ENCODE measurements at regions not wholly inside any gene's neighbourhood (a gene's known extent, or its start where the extent isn't known, plus 50 kb on each side); places are given as distances from the start of the nearest gene placed in this dataset.

DNA sequence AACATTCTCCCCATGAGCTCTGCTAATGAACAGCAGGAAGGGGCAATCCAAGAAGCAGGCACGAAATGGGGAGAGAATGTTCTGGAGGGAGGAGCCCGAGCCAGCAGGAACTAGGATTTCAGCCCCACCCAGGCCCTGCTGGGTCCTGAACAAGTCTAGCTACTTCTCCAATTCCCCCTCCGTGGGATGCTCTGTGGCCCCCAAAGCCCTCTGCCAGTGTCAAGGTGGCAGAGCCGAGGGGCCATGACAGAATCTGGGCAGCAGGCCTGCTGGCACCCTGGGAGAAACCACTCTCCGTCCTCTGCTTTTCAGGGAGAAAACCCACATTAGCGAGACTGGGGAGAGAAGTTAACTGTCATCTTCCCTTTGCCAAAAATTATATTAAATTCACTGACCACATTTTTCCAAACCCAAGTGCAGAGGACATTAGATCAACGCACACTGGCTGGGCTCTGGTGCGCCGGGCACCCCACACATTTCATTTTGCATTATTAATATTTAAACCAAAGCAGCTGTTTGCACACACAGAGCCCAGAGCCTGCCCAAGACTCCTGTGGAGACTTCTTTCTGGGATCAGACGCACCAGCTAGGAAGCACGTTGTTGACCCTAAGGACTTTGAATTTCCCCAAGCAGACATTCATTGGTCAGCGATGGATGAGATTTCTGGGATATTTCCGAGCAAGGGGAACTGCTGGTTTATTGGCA is 80.2 kb upstream of the PKDCC start:
- DNase-seq: no peak

DNA sequence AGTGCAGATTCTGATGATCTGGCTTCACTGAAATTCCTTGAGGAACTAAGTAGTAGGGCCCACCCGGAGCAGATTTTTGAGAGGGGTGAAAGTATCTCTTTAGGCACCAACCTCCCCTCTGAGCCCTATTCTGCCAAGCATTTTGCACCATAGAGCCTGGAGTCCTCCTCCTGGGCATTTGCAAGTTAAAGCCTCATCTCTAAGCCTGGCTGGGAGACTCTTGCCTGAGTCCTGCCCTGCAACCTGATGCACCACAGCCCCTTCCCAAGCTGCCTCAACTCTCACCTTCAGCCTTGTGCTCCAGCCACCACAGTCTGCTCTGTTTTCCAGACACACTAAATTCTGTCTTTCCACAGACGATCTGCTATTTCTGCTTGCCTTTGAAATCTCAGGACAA is 79.6 kb upstream of the PKDCC start:
- no peak for DNase-seq

DNA sequence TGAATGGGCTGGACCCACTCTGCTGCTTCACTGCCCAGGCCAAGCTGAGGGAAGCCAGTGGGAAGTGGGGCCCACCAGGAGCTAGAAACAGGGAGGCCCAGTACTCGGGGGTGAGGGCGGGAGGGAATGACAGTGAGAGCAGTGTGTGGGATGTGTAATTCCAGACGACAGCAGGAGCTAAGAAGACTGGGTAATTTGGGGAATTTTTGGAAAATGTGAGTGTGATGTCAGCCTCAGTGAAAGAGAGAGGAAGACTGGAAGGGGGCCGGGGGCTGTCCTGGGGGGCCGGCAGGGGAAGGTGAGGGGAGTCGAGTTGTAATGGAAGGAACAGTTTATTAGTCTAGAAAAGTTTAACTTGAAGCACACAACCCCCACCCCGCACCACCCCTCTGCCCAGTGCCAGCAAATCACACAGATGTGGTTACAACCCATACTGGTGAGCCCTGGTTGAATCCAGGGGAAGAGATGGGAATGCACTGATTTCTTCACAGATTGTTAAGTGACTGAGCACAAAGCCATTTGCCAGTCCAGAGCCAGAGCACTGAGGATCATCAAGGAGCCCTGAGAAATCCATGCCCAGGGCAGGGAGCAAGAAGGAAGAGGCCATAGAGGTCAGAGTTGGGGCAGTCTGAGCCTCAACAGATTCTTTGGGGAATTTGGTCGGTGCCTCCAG is 76.7 kb upstream of the PKDCC start:
- DNase-seq: no peak

DNA sequence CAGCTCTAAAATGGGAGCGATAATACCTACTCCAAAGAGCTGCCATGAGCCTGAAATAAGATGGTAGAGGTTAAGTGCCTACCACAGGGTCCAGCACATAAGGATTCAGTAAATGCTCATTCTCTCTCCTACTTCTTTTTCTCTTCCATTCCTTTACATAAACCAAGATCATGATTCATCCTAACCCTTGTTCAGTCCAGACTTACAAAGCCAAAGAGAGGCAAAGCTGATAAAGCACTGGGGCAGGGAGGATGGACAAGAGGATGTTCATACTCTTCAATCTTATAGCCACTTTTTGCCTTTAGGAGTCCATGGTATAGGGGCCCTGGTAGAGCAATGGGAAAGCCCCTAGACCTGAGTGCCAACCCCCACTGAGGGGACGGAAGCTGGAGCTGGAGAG is 75.6 kb upstream of the PKDCC start:
- no peak for DNase-seq

DNA sequence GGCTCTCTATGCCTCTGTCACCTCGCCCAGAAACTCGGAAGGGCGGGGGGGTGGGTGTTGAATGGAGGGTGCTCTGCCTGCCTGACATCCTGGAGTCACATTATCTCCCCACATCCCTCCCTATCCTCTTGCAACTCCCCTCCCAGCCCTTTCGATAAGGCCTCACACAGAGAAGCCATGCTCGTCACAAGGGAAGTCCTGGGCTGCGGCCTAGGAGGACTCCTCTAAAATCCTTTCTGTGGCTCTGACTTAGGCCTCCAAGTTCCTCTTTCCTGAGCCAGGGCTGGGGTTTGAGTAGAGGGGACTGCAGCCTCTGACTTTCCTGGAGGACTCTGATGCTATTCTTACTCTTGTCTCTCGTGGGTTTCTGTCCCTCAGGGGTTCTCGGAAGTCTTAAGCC is 75.0 kb upstream of the PKDCC start:
- DNase-seq: no peak

DNA sequence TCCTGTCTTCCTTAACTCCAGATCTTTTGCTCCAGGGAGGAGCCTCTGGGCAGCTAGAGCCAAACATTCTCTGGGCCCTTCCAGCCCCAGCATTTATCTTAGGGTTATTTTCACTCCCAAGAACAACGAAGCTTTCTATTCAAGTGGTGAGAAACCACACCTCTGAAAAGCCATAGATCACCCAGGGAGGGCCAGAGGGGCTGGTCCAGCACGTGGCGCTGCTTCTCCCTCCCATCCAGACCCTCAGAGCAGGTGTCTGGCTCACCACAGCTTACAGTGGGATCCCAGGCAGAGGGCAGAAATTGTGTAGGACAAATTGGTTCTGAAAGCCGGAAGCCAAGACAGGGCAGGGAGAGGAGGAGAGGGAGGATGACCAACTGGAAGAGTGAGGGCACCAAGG is 74.0 kb upstream of the PKDCC start:
- DNase-seq: no peak

DNA sequence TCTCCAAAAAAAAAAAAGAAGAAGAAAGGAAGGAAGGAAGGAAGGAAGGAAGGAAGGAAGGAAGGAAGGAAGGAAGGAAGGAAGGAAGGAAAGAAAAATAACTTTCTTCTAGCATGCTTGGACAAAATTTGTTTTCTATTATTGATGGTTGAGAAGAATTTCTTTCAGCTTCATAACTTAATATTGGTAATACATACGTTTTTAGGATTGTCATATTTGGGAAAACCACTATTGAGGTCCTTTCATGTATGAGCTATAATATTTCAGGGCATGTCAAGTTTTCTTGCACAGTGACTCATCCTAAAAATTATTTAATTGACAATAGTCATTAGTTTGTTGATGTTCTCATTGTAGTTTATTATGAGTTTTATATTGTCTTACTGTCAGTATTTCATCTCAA is 66.4 kb upstream of the PKDCC start:
- no peak for DNase-seq

DNA sequence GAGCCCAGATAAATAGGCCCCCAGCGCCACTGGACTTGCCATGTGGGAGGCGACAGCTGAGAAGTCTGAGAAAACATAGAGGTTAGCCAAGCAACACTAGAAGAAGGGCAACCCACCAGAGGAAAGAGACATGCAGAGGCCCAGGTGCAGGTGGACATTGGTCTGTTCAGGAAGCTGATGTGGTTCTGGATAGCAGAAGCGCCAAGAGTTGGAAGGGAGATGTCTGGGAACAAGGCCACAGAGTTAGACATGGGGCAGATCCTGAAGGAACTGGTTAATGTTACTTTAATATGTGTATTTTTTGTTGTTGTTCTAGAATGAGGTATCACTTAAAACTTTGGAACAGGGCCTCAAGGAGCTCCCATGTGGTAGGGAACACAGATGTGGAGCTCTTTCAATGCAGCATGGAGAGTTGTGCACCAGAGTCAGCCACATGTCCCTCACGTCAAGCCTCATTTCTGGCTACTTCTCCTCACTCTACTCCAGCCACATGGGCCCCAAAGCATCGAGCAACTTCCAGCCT is 62.2 kb upstream of the PKDCC start:
- DNase-seq: no peak

DNA sequence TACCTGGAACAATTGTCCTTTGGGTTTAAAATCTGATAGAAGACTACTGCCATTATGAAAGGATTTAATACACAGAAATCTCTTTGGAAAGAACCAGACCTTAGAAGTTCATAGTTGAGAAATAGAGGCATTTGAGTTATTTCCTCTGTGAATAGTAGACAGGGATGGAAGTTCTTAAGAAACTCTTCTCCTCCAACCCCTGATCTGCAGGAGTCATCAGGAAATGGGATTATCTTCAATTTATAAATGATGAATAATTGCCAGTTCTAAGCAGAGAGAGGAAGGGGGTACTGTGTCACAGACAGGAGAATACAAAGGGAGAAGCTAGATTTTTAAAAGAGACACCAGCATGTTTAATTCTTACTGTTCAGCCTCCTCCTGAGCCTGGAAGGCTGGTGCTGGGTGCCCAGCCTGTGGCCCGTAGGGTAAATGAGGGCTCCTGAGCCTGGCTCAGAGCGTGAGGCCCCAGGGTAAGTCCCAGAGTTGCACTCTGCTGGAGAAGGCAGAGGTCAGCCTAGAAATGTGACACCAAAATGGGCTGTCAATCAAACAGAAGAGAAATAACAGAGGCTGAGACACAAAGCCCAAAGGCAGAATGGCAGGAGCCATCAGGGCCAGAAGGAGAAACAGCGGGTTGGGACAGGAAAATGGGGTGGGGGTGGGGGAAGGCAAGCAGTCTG is 58.2 kb upstream of the PKDCC start:
- DNase-seq: no peak

DNA sequence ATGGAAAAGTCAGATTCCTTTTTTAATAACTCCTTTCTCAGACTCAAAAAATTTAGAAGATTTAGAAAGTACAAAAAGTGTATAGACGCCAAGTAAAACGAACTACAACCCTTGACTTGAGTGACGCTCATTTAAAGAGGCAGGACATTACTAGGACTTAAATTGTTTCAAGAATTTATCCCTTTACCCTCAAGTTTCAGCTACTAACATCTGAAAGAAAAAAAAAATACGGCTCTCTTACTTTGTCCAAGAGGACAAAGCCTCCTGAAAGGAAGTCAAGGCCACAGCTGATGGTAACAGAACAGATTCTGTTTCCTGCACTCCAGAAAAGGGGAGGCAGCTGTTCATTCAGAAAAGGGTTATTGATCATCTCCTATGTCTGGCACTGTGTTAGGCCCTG is 57.6 kb upstream of the PKDCC start:
- DNase-seq: no peak

DNA sequence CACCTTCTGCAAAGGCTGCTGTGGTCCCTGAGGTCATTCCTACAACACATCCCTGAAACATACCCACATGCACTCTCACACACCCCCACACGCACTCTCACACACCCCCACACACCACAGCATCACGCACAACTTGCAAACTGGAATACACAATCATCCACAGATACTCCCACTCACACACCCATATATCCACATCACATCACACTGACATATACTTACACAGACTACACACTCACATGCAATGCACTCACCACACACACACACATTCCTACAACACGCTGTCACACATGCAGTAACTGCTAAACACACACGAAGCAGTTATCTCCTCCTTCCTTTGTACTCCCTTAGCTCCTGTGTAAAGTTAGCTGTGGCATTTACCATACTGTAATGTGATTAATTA is 57.1 kb upstream of the PKDCC start:
- DNase-seq: no peak

DNA sequence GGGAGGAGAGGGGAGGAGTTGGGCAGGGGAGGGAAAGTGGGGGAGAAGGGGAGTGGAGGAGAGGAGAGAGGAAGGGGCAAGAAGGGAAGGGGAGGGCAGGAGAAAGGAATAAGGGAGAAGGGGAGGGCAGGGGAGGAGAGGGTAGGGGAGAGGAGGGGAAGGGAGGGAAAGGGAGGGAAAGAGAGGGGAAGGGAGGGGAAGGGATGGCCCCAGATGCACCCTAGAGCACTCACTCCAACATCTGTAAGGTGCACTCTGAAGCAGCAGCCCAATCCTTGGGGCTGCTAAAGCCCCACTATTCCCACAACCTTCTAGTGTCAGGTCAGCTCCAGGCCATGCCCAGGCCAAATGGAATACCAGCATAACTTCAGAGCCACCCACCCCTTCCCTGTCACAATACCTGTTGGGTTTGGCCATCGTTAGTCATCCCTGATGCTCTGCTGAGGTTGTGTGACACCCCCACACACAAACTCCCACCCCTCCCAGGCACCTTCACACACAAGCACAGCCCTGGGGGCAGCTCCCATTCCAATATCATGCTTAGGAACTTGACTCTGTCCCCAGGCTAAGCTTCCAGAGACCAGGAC is 55.7 kb upstream of the PKDCC start:
- DNase-seq: no peak

DNA sequence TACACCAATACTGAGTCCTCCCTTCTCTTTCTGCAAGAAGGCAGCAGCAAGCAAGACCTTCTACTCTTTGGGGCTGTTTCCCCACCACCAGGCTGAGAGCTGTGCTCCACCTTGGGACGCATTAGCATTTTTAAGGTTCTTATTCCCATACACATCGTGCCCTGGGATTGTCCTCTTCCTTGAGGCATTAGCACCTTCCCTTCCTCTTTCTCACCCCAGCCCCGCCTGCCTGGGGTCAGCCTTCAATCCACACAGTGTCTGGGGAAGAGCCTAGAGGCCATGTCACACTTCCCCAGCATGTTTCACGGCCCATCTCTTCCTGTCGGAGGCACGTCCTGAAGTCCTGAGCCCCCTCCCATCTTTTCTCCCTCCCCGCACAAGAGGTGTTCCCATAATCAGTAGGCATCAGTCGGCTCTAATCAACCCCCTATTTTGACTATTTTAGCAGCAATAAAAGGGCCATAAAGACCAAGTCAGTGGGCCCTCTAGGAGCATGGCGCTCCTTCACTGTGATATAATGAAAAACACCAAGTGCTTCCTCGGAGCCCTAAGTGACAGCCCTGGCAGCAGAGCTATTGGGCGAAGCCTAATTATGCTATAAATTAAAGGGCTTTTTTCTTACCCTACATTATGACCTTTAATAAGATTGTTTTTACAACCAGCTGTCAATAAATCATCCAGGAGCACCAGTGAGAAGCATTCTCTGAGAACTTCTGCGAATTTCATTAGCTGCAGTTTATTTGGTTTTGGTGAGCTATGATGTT is 55.0 kb upstream of the PKDCC start:
- DNase-seq: no peak

DNA sequence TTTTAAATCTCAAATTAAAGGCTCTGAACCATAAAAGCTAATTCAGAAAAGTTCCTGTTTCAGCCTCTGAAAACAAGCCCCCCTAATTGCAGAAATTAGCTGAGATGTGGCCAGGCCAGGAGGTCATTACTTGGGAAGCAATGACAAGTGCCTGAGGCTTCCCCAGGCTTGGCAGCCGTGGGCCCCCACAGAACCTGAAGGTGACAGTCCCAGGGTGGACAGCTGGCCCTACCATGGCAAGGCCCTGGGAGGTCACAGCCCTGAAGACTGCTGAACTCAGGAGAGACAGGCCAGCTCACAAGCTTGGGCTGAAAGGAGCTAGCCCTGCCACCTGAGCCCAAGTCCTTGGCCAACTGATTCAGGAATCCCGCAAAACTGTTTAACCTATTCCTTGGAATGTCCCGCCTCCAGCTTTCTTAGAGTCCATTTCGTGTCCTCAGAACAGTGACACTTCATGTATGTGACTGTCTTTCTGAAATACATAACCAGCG is 54.3 kb upstream of the PKDCC start:
- no peak for DNase-seq

DNA sequence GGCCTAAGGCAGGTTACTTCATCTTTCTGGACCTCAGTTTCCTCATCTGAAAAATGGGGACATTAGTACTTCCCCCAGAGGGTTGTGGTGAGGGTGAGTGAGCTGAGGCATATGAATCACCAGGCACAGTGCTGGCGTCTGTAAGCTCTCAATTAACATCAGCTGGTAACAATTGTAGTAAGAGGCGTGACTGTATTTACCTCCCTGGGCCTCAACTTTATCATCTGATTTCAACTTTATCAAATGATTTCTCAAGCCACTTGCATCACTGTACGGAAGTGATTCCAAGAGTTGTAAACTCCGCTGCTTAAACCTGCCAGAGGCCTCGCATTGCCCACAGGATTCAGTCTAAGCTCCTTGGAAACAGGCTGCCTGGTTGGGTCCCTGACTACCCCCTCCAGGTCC is 53.6 kb upstream of the PKDCC start:
- no peak for DNase-seq

DNA sequence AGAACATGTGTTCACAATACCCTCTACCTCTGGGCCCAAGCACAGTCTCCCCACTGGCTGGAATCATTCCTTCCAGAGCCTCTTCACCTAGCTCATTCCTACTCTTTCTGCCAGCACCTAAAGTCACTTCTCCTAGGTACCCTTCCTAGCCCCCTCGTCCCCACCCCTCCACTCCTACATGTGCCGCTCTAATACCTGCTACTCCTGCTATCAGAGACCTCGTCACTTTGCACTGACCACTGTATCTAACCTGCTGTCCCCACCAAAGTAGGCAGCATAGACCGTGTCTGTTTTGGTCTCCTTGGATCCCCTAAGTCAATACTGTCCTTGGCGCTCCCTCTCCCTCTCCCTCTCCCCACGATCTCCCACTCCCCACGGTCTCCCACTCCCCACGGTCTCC is 53.2 kb upstream of the PKDCC start:
- DNase-seq: no peak

DNA sequence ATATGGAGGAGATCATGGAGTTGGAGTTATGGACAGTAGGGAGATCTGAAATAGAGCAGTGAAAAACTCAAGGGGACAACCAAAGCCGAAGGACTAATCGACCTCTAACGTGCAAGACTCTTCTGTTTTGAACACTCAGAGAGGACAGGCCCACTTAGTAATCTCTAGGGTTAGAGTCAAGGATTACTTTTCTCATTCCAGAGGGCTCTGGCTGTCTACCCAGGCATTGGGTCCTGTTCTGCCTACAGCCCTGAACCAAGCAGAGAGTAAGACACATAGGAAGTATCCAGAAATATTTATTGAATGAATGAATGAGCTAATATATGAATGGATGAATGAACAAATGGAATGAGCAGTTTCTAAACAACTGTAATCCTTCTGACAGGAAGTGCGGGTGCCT is 50.3 kb upstream of the PKDCC start:
- DNase-seq: no peak

All from stimulated activated CD4-positive, alpha-beta T cell treated with anti-CD3 and anti-CD28 coated beads, Interleukin-4, amount 100 ng/mL, for 1 hour (primary cell).